ENCODE measurements at regions not wholly inside any gene's neighbourhood (a gene's known extent, or its start where the extent isn't known, plus 50 kb on each side); places are given as distances from the start of the nearest gene placed in this dataset.

DNA sequence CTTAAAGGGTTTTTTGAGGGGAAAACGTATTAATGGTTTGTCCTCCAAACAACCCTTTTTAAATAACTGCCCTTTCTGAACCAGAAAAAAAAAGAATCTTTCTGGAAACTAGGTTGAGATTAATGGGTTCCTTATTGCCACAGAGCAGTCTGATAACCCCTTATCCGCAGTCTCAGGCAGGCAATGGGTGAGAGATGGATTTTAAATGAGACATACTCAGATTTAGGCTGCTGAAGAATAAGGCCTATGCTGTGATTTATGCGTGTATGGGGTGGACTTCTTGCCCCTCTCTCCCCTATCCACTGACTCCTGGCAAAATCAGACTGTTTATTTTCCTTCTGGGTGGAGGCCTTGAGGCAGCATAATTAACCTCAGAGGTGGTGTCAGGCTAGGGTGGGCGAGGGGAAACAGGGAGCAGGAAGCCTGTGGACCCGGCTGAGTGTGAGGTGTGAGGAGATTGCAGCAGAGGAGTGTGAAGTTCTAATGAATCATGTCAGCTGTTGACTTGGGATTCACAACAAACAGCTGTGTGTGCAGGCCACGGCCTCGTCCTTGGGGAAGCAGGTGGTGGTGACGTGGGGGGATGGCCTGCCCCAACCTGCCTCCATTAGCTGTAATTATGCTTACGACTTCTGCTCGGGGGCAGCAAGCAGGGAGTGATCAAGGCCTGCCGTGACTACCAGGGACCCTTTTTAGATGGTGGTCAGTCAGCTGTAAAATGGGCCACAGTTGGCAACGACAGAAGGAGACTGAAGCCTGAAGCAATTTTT, 196.4 kb downstream of the SEMA6A start:
- TF ChIP-seq, protein P1, sequence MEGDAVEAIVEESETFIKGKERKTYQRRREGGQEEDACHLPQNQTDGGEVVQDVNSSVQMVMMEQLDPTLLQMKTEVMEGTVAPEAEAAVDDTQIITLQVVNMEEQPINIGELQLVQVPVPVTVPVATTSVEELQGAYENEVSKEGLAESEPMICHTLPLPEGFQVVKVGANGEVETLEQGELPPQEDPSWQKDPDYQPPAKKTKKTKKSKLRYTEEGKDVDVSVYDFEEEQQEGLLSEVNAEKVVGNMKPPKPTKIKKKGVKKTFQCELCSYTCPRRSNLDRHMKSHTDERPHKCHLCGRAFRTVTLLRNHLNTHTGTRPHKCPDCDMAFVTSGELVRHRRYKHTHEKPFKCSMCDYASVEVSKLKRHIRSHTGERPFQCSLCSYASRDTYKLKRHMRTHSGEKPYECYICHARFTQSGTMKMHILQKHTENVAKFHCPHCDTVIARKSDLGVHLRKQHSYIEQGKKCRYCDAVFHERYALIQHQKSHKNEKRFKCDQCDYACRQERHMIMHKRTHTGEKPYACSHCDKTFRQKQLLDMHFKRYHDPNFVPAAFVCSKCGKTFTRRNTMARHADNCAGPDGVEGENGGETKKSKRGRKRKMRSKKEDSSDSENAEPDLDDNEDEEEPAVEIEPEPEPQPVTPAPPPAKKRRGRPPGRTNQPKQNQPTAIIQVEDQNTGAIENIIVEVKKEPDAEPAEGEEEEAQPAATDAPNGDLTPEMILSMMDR (conservative IDR thresholded peaks at IDR 0.05; ENCODE audit: low read length): no peak
- no peak for TF ChIP-seq EZH2phosphoT487 (IDR thresholded peaks at IDR 0.05; ENCODE audit: borderline replicate concordance)

Data from Loucy (cell line).